HuH-7.5 (cell line): ENCODE measurements at regions not wholly inside any gene's neighbourhood (a gene's known extent, or its start where the extent isn't known, plus 50 kb on each side); places are given as distances from the start of the nearest gene placed in this dataset.

Source experiments
- DNase-seq: peaks from one replicate; pipeline ENCODE4 v3.0.0; 2011; ENCODE audit warnings: low spot score

DNA sequence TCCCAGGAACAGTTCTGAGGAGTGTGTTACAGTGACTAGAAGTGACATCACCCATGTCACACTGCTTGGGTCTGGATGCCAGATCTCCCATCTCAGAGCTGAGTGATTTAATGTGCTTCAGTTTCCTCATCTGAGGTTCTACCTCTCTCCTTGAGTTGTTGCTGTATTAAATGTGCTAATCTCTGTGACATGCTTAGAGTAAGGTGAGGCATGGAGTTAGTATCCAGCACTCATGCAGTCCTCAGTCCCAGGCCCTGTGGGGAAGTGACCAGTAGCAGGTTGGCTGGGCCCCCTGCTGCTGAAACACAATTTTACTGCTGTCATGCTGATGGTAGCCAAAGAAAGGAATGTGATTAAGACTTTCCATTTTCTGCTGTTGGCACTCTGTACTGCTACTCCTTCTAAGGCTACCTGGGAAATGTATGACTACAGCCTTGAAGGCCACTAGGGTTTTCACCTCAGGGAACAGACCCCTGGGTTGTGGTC, 639.6 kb downstream of the MID1IP1 start:
- no peak for DNase-seq

DNA sequence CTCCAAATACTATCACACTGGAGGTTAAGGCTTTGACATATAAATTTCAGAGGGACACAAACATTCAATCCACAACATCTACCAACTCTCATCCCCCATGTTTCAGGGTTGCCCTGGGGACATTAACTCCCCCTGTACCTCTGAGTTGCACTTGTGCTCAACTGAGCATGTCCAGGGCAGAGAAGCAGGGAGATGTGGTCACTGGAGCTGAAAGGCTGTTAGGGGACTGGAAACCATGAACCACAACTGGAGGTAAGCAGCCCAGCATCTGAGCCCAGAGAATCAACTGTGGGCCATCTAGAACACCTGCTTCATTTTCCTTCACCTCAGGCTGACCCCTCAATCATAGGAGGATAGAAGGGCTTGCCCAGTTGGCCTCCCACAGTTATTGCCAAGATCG, 641.1 kb downstream of the MID1IP1 start:
- no peak for DNase-seq

DNA sequence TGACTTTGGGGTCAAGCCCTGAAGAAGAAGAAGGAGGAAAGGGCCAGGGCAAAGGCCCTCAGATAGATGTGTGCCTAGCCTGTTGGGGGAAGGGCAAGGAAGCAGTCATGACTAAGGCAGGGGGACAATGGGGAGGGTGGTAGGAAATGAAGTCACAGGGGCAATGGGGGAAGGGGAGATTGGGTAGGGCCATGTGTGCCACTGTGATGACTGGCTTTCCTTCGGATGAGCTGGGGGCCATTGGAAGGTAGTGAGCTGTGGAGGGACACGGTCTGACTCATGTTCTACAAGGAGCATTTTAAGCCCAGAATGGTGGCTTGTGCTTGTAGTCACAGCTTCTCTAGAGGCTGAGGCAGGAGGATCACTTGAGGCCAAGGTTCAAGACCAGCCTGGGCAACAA, 642.0 kb downstream of the MID1IP1 start:
- DNase-seq, result no peak

DNA sequence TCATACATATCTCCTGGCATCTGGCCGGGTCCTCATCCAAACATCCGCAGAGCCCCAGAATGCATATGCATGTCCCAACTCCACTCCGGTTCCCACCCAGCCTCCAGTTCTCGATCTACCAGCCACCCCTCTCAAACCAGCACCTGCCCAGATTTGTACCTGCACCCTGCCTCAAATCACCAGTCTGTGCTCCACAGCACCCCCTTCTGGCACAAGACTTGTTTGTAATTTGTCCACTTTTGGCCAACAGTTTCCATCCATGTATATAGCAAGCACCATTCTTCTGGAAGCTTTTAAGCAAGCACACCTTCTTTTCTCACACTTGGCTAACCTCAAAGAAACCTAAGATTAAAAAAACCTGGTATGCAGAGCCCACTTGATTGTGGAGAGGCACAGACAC, 644.1 kb downstream of the MID1IP1 start:
- no peak for DNase-seq

DNA sequence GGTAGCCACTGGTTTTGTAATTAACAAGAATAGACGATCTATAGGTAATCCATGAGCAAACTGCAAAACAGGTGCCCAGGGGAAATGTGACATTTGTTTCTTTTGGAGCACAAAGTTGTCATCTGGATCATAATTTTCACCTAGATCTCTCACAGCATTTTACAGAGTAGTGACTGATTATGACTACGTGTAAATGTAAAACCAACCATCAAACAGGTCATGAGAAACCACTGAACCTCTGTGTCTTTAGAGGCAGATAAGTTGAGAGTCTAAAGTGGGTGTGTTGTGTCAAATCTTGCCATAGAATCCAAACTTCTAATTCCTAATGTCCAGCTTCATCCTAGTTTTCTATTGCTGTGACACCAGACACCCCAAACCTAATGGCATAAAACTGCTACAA, 648.1 kb downstream of the MID1IP1 start:
- DNase-seq, result no peak

DNA sequence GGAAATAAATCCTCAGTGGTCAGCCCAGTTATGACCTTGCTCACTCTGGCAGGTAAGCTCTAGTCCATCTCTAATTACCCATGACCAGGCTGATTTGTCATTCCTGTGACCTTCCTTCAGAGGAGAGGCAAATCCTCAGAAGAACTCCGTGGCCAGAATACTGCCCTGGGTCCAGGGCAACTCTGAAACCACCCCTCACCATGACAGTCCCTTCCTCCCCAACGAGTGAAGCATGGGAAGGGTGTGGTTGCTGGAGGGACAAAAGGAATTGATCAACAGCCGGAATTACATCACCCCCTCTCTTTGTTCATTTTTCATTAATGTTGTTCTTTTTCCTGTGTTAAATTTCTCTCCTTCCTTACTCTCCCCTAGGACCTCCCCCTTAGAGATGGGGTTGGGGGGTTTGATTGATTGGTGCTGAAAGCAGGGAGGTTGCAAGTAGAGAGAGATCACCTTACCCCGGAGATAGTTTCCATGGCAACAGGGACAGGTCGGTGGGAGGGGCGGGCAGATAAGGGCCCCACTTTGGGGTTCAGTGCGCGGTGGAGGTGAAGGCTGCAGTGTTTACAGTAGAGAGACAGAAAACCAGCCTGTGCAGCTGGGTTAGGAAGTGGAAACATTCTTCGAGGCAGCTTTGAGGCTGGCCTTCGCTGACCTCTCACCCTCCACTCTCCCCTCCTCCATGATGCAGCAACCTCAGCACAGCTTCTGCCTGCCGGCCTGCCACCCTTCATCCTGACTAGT, 647.4 kb downstream of the BCOR start:
- DNase-seq, result no peak

DNA sequence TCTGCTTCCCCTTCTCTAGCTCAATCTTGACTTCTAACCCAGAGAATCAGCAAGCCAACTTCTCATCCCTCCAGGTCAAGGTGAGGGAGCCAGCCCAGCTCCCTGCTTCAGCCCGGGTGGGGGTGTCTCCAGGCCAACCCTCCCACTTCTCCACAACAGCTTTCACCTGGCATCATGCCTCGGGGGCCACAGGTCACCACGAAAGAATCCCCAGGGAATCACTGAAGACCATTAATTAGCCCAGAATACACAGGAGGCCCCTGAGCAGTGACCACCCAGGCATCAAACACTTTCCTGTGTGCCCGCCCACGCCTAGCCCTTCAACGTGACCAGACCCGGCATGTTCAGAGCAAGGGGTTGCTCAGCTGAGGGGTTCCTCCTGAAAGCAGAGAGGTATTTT, 646.7 kb downstream of the BCOR start:
- DNase-seq, result no peak

DNA sequence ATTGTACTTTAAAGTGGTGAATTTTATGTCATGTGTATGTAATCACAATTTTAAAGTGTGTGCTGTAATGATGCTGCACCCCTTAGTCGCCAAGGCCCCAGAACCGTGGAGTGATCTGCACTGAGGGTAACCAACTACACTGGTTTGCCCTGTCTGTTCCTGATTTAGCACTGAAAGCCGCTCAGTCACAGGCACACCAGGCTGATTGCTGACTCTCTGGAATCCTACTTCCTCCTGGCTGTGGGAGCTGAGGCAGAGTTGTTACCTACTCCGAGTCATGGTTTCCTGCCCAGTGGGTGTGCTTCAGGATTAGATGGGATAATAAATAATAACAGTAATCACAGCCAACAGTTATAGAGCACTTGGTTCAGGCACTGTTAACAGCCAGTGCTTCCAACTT, 645.4 kb downstream of the BCOR start:
- no peak for DNase-seq

DNA sequence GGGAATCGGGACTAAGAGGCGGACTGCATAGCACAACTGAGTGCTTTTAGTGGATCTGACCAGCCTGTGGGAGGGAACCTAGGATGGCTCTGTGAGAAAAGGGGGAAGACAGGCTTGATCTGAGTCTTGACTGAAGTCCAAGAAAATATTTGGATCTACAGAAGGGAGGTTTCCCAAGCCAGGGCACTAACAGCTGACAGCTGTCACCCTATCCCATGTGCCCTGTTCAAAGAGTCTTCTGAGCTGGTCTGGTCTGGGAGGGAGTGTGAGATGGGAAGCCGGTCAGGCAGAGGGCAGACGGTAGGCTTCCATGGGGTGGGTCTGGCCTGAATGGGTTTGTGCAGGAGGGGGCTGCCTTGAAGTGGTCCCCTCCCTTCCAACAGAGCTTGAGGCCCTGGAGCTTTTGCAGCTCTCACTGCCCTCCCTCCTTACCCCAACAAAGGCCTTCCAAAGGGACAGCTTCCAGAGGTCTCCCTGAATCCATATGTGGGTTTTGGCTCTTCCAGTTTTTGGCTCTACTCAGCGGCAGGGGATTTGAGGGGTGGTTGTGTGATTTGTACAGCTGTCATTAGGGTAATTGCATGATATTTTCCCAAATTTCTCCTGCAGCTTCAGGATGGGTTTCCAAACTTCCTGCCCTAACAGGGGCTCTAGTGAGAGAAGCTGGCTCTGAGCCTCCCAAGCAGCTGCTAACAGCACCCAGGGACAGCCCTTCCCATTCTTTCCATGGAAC, 643.7 kb downstream of the BCOR start:
- DNase-seq, result no peak

DNA sequence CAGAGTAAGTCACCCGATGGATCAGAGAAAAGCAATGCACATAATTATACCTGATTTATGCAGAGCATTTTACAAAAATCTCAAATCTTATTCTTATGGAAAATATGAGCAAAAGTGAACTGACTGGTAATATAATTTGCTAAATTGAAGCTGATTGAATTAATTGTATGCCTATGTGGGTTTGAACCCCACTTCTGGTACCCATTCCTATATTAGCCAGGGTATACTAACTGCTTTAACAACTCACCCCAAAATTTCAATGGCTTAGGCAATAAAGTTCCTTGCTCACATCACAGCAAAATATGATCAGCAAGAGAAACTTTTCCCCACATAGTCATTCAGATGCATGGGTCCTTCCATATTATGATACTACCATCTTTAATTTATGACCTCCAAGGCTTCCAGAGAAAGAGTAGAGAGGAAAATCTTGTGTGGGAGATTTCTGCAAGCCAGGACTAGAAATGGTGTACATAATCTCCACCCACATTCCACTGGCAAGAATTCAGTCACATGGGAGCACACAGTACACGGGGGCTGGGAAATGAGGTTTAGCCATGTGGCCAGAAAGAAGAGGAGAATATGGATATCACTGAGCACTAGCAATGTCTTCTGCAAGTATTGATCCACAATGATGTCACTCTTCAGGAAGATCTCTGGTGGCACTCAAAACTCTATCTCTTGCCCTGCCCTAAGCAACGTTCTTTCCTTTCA, 640.7 kb downstream of the BCOR start:
- DNase-seq, result no peak

DNA sequence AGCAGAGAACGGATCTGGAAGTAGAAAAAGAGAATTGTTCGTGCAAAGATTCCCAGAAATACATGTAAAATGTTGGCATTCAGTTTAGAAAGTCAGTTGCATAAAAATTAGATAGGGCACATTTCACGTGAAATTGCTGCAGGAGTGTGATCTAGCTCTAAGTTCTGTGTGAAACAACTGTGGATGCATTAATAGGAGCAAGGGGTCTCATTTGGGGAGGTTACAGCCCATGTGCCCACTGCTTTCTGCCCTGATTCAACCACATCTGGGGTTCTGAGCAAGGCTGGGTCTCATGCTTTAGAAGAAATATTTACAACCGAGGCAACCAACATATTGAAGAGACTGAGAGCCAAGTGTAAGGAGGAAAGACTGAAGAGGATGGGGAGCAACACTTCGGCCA, 639.0 kb downstream of the BCOR start:
- no peak for DNase-seq

DNA sequence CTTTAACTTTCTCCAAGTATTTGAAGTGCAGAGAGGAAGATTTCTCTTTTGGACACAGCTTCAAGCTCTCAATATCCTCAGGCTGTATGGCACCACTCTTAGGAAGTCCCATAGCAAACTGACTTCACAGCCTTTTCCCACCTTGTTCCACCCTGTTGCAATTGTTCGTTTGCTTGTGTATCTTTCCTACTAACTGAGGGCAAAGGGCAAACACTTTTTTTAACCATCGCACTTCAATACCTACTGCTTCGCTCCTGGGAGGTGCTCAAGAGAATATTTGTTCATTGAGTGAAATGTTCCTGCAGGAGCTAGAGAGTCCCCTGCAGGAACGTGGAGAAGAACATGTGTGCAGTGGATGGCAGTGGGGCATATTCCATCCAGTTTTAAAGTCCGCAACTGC, 638.6 kb downstream of the BCOR start:
- DNase-seq, result no peak

DNA sequence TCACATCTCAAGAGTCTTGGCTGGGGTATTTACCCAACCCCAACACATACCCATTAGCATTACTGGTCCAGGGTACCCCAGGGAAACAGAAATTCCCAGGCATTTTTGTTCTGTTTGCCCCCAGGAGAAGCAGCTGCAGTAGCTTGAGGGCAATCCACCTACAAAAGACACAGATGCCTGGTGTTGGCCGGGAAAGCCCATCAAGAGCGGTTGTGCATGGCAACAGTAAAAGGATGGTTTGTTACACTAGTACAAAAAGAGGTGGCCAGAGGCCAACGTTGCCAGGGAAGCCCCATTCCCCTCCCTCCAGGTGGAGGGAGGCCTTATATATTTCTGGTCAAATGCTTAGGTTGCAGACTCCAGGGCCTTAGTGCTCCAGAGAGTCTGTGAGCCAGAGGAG, 637.8 kb downstream of the BCOR start:
- no peak for DNase-seq

DNA sequence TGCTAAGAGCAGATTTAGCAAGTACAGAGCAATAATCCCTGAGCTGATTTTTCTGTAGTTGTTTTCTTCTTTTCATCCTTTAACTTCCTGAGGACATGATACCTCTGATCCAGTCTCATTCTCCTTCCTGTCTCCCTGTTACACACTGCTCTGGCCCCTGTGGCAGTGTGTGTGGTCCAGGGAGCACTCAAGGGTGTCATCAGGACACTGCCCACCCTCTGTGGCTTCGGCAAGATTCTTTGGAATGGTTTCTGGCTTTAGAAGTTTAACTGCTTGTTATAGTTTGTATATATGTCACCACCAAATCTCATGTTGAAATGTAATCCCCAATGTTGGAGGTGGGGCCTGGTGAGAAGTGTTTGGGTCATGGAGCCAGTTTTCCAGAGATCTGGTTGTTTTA, 637.3 kb downstream of the BCOR start:
- no peak for DNase-seq

DNA sequence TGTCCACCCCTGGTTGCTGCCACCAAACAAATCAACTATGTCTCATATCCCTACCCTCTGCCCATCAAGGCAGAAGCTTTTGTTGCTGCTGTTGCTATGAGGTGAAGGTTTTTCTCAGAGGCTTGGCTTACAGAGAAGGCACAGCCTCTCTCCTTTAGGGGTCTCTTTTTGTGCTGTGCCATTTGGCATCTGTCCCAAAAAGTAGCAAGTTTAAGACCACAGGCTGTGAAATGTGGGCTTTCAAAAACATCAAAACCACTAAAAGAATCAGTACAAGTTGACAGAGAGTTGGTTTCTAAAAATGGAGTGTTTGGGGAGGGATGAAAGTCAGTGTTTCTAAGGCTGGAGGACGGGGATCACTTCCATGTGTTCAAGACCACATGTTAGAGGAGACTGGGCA, 634.9 kb downstream of the BCOR start:
- DNase-seq, result no peak

DNA sequence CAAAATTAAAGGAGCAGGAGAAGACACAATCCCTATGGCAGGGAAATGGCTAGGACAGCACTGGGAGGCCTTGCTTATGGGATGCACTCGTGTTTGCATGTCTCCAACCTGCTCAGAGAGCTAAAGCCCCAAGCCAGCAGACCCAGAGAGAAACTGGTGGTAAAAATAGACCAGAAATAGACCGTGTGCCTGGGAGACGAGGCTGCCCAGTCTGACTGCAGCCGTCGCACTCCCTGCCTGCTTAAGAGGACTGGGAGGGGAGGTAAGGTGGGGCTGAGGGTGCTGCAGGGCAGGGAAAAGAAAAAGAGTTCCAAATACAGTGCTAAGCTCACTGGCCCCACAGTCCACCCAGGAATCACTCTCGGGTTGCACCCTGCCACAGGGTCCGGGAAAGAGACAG, 633.5 kb downstream of the BCOR start:
- no peak for DNase-seq

DNA sequence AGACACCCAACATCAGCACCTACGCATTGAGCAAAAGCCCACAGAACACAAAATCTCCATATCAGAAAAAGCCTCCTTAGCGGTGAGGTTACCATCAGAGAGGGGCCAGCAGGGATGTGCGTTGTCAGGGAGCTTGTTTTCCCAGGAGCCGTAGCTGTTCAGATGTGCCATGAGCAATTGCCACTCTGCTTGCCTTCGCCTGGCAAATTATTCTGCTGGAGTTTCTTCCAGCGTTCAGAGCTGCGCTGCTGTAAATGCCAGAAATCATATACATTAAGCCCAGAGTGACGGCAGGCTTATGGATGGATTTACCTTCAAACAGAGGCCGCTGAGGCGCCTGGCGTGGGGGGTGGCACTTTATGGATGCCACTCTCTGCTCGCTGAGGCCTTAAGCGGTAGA, 632.3 kb downstream of the BCOR start:
- DNase-seq, result no peak

DNA sequence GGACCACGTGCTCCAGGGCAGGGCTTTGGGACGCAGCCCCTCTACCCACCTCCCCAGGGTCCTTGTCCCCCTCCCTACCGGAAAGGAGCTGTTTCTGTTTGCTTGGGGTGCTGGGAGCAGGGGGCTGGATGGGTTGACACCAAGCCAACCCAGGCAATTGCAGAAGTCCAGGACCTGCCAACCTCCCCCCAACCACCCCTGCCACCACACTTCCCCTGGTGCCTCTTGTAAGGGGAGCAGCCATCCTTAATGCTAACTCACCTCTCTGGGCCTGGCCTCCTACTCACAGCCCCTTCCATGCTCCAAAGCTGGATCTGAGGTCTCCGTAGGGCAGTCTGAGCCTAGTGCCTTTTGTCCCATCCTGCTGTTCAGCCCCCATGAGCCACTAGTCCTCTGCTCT, 631.9 kb downstream of the BCOR start:
- DNase-seq, result no peak

DNA sequence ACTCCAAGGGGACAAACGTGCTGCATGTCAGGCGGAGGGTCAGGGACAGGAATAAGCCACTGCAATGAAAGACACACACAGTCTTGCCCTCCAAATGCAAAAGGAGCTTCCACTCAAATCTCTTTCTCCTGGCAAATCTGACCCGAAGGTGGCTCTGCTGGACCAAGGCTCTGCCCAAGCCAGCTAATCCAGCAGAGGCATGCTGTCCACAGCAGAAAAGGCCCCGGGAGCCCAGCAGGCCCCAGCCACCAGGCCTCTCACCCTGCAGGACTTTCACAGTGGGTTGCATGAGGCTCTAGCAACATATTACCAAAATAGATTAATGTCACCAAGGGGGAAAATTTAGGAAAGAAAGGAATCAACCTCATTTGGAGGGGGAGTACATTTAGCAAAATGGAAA, 628.6 kb downstream of the BCOR start:
- DNase-seq, result no peak

DNA sequence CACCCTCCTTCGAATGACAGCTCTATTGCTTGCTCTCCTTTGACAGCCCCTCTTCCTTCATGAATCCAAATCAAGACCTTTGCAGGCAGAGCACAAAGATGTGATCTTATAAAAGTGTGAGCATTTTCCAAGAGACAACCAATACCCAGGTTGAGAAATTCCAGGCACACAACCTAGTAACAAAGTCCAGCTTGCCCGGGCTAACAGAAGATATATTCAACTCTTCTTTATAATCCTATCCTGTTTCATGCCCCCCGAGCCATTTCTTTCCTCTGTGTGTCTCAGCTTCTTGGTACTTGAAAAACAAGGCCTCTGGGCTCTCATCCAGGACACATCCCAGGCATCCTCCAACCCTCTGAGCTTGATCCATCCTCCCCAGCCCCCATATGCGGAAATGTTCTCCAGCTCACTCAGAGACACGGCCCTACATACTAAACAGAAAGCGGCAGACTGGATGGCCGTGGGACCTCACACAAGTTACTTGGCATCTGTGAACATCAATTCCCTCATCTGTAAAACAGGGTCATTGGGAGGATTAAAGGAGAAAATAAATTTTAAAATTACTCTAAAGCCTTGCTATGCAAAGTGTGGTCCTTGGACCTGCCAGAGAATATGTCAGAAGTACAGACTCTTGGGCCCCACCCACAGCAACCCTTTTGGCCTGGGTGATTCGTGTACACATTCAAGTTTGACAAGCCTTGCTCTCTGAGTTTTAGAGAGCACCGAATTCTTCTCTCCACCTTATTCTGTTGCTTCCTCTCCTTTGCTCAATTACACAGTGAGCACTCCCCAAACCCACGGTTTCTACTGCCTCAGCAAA, 627.0 kb downstream of the BCOR start:
- DNase-seq, result no peak

DNA sequence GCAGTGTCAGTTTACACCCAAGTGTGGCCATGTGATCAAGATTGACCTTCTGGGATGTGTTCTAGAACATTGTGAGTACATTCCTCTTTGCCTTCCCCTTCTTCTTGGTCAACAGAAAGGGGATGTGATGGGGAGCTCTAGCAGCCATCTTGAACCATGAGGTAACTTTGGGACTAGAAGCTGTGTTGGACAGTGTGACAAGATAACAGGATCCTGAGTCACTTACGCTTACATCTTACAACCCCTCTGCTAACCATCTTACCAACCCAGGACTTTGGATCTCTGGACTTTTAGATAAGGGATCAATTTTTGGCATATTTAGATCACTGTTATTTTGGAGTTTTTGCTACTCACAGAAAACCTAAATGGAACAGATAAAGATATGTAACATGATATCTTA, 625.6 kb downstream of the BCOR start:
- DNase-seq, result no peak

DNA sequence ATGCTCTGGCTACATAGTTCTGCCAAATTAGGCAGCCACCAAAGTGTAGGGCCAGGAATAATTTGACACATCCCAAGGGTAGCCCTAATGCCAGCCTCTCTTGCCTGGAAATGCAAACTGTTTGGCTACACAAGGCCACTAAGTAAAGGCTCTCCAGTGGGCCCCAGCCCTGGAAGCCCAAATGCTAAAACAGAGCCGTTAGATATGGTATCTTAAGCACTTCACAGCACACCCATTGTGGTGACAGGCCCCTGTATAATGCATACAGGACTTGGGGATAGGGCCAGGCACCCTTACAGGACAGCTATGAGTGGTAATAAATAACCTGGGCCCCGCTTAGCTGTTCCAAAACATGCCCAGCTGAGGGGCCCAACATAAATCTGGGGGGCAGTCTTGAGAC, 623.9 kb downstream of the BCOR start:
- no peak for DNase-seq
